ENCODE measurements at regions not wholly inside any gene's neighbourhood (a gene's known extent, or its start where the extent isn't known, plus 50 kb on each side); places are given as distances from the start of the nearest gene placed in this dataset.

- DNase-seq, result no peak
These were observed 211.7 kb downstream of the ABHD5 start for GRCh38 chr3:43902415-43902814.

- no peak for DNase-seq
These were observed 214.4 kb downstream of the ABHD5 start for GRCh38 chr3:43905157-43905556.

- no peak for DNase-seq
These were observed 216.2 kb downstream of the ABHD5 start for GRCh38 chr3:43906849-43907507.

GRCh38 chr3:43907508-43907858, 216.7 kb downstream of the ABHD5 start:
- no peak for DNase-seq

GRCh38 chr3:43908456-43908855, 217.7 kb downstream of the ABHD5 start:
- no peak for DNase-seq

- DNase-seq, result no peak
These were observed 218.4 kb downstream of the ABHD5 start for GRCh38 chr3:43909149-43909548.

GRCh38 chr3:43910750-43911149, 220.0 kb downstream of the ABHD5 start:
- DNase-seq, result no peak

- no peak for DNase-seq
These were observed 222.6 kb downstream of the ABHD5 start for GRCh38 chr3:43913036-43913948.

GRCh38 chr3:43914269-43914668, 223.5 kb downstream of the ABHD5 start:
- no peak for DNase-seq

GRCh38 chr3:43915546-43915945, 224.8 kb downstream of the ABHD5 start:
- DNase-seq, result no peak

GRCh38 chr3:43917361-43917760, 226.6 kb downstream of the ABHD5 start:
- DNase-seq, result no peak

- DNase-seq, result no peak
These were observed 228.3 kb downstream of the ABHD5 start for GRCh38 chr3:43919029-43919428.

GRCh38 chr3:43921056-43921648, 230.4 kb downstream of the ABHD5 start:
- no peak for DNase-seq

GRCh38 chr3:43922374-43922773, 231.6 kb downstream of the ABHD5 start:
- no peak for DNase-seq

GRCh38 chr3:43923104-43923882, 232.6 kb downstream of the ABHD5 start:
- DNase-seq, result no peak

- DNase-seq, result no peak
These were observed 235.3 kb downstream of the ABHD5 start for GRCh38 chr3:43926055-43926454.

- no peak for DNase-seq
These were observed 242.2 kb downstream of the ABHD5 start for GRCh38 chr3:43932921-43933320.

- DNase-seq, result no peak
These were observed 257.3 kb downstream of the ABHD5 start for GRCh38 chr3:43948013-43948412.

- no peak for DNase-seq
These were observed 258.9 kb downstream of the ABHD5 start for GRCh38 chr3:43949594-43949993.

GRCh38 chr3:43950775-43951174, 260.0 kb downstream of the ABHD5 start:
- no peak for DNase-seq

- DNase-seq, result no peak
These were observed 261.1 kb downstream of the ABHD5 start for GRCh38 chr3:43951813-43952212.

GRCh38 chr3:43953380-43953779, 262.6 kb downstream of the ABHD5 start:
- no peak for DNase-seq

All from 8988T (cell line).